ENCODE measurements at regions not wholly inside any gene's neighbourhood (a gene's known extent, or its start where the extent isn't known, plus 50 kb on each side); places are given as distances from the start of the nearest gene placed in this dataset.

GRCh38 chr4:24312261-24312913 is 272.0 kb downstream of the DHX15 start:
- H3K4me3 ChIP-seq (ENCODE audit: low read depth, poor library complexity, severe bottlenecking), result no peak overlapping the region
- TF ChIP-seq CTCF (IDR thresholded peaks at IDR 0.05), result no peak
- no peak for TF ChIP-seq POLR2A (IDR thresholded peaks at IDR 0.05)
- DNase-seq (ENCODE audit: low spot score in 2 of 2), result no peak
- WGBS, 2 donors, result 86 to 87% methylated on average over 3 of the region's 3 CpGs
- intact Hi-C loops (cut with DNase I; ENCODE audit: low total_unique reads), result no loop called here

- no peak for DNase-seq (ENCODE audit: low spot score in 2 of 2)
- TF ChIP-seq POLR2A (IDR thresholded peaks at IDR 0.05) (no peak), CTCF (IDR thresholded peaks at IDR 0.05) (no peak)
- WGBS, 2 donors, result 57 to 59% methylated on average over 2 of the region's 2 CpGs
- H3K4me3 ChIP-seq (ENCODE audit: low read depth, poor library complexity, severe bottlenecking), result no peak overlapping the region
- intact Hi-C loops (cut with DNase I; ENCODE audit: low total_unique reads), result no loop called here
Observed at GRCh38 chr4:24303926-24304325, 280.4 kb downstream of the DHX15 start.

- H3K4me3 ChIP-seq (ENCODE audit: low read depth, poor library complexity, severe bottlenecking), result no peak overlapping the region
- no peak for DNase-seq (ENCODE audit: low spot score in 2 of 2)
- intact Hi-C loops (cut with DNase I; ENCODE audit: low total_unique reads), result no loop called here
- no peak for TF ChIP-seq POLR2A (IDR thresholded peaks at IDR 0.05)
- TF ChIP-seq CTCF (IDR thresholded peaks at IDR 0.05), result no peak
- WGBS, 2 donors, result 83 to 86% methylated on average over 3 of the region's 3 CpGs
Observed at GRCh38 chr4:24298911-24299310, 285.4 kb downstream of the DHX15 start.

GRCh38 chr4:24287096-24287495 is 297.3 kb downstream of the DHX15 start:
- WGBS, 2 donors, result 71 to 74% methylated on average over 3 of the region's 3 CpGs
- intact Hi-C loops (cut with DNase I; ENCODE audit: low total_unique reads), result no loop called here
- H3K4me3 ChIP-seq (ENCODE audit: low read depth, poor library complexity, severe bottlenecking), result no peak overlapping the region
- no peak for TF ChIP-seq POLR2A (IDR thresholded peaks at IDR 0.05)
- no peak for TF ChIP-seq CTCF (IDR thresholded peaks at IDR 0.05)
- DNase-seq (ENCODE audit: low spot score in 2 of 2), result no peak

GRCh38 chr4:24285759-24286158 is 298.6 kb downstream of the DHX15 start:
- TF ChIP-seq CTCF (IDR thresholded peaks at IDR 0.05) (no peak), POLR2A (IDR thresholded peaks at IDR 0.05) (no peak)
- intact Hi-C loops (cut with DNase I; ENCODE audit: low total_unique reads), result no loop called here

GRCh38 chr4:24282446-24282845 is 301.9 kb downstream of the DHX15 start:
- intact Hi-C loops (cut with DNase I; ENCODE audit: low total_unique reads), result no loop called here
- WGBS, 2 donors, result 80 to 86% methylated on average over 5 of the region's 5 CpGs
- TF ChIP-seq POLR2A (IDR thresholded peaks at IDR 0.05) (no peak), CTCF (IDR thresholded peaks at IDR 0.05) (no peak)
- DNase-seq (ENCODE audit: low spot score in 2 of 2), result no peak
- H3K4me3 ChIP-seq (ENCODE audit: low read depth, poor library complexity, severe bottlenecking), result no peak overlapping the region

More at GRCh38 chr4:24285759-24286158, 298.6 kb downstream of the DHX15 start:
- DNase-seq (ENCODE audit: low spot score in 2 of 2), result no peak
- 73 to 74% methylated on average over 4 of the region's 4 CpGs for WGBS, 2 donors
- H3K4me3 ChIP-seq (ENCODE audit: low read depth, poor library complexity, severe bottlenecking), result no peak overlapping the region
